MM.1S (cell line): ENCODE measurements at regions not wholly inside any gene's neighbourhood (a gene's known extent, or its start where the extent isn't known, plus 50 kb on each side); places are given as distances from the start of the nearest gene placed in this dataset.

Experiments used
- EZH2 ChIP-seq: fragments of 300-600 bp; sonication (generic); optimal IDR thresholded peaks from 2 replicates; pipeline ENCODE3; 2017; ENCODE audit warnings: low read depth, mild to moderate bottlenecking, antibody characterized with exemption, low read length, mixed read lengths
- EZH2phosphoT487 ChIP-seq: fragments of 300-600 bp; sonication (generic); IDR thresholded peaks from 2 replicates; pipeline ENCODE4 v1.6.1; 2018; ENCODE audit warnings: antibody characterized with exemption, low read length
- TF ChIP-seq, protein P1 (sequence below): fragments of 300-600 bp; sonication (generic); IDR thresholded peaks from 2 replicates; pipeline ENCODE4 v1.5.1; 2016; ENCODE audit warnings: antibody characterized with exemption, low read length, mixed read lengths

DNA sequence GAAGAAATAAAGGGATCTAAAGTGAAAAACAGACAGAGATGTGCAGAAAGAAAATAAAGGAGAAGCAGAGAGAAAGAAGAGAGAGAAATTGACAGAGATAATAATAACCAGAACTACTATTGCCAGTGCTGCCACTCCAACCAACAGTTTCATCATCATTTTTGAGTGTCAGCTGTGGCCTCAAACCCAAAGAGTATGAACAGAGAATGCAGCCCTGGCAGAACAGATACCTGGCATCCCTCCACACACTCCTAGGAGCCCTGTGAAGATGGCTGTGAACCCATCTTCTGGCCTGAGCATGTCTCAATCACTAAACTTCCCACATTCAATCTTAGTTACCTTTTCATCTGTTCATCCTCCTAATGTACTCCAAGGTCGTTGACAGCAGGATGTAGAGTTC, 385.8 kb upstream of the NFIA start:
- TF ChIP-seq, protein P1, sequence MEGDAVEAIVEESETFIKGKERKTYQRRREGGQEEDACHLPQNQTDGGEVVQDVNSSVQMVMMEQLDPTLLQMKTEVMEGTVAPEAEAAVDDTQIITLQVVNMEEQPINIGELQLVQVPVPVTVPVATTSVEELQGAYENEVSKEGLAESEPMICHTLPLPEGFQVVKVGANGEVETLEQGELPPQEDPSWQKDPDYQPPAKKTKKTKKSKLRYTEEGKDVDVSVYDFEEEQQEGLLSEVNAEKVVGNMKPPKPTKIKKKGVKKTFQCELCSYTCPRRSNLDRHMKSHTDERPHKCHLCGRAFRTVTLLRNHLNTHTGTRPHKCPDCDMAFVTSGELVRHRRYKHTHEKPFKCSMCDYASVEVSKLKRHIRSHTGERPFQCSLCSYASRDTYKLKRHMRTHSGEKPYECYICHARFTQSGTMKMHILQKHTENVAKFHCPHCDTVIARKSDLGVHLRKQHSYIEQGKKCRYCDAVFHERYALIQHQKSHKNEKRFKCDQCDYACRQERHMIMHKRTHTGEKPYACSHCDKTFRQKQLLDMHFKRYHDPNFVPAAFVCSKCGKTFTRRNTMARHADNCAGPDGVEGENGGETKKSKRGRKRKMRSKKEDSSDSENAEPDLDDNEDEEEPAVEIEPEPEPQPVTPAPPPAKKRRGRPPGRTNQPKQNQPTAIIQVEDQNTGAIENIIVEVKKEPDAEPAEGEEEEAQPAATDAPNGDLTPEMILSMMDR = no peak
- no peak for TF ChIP-seq EZH2phosphoT487
- TF ChIP-seq EZH2 = no peak
